IPS-20b (cell line): ENCODE measurements at regions not wholly inside any gene's neighbourhood (a gene's known extent, or its start where the extent isn't known, plus 50 kb on each side); places are given as distances from the start of the nearest gene placed in this dataset.
"Not testable (repeated sequence)": the region's sequence is repeated elsewhere in the genome, so short reads cannot be mapped to it uniquely, and the experiment has no call there.

Source experiments
- H3K27ac ChIP-seq: one replicate; pipeline ENCODE4 v1.5.1; 2013; ENCODE audit warnings: low read length
- H3K27me3 ChIP-seq: 2 replicates; pipeline ENCODE4 v1.6.1; 2013; ENCODE audit warnings: mild to moderate bottlenecking, low read length, inconsistent platforms; ENCODE audit not compliant: insufficient read depth
- H3K36me3 ChIP-seq: 2 replicates; pipeline ENCODE4 v1.6.1; 2013; ENCODE audit warnings: low read depth, mild to moderate bottlenecking, inconsistent platforms, low read length, moderate library complexity; ENCODE audit not compliant: insufficient read depth
- H3K4me1 ChIP-seq: 2 replicates; pipeline ENCODE4 v1.6.1; 2013; ENCODE audit warnings: mild to moderate bottlenecking, control low read depth, inconsistent platforms, low read length, moderate library complexity; ENCODE audit not compliant: insufficient read depth
- H3K4me3 ChIP-seq: 2 replicates; pipeline ENCODE4 v1.5.1; 2013; ENCODE audit warnings: mild to moderate bottlenecking, low read length, inconsistent platforms
- H3K9ac ChIP-seq: 2 replicates; pipeline ENCODE4 v1.6.1; 2013; ENCODE audit warnings: low read depth, mild to moderate bottlenecking, inconsistent platforms, low read length, moderate library complexity
- H3K9me3 ChIP-seq: 2 replicates; pipeline ENCODE4 v1.6.1; 2013; ENCODE audit warnings: mild to moderate bottlenecking, low read depth, low read length, inconsistent platforms; ENCODE audit not compliant: insufficient read depth

- Histone ChIP-seq H3K27ac (no peak overlapping the region), H3K4me3 (no peak overlapping the region), H3K9me3 (peaks cover 4% of the 10 kb centered on the region; the same call in 1 of the 2 replicates)
These were observed 67.9 kb downstream of the TBX3 start for GRCh38 chr12:114616081-114616480.

GRCh38 chr12:114614040-114614439, 69.9 kb downstream of the TBX3 start:
- H3K4me3 ChIP-seq, result no peak overlapping the region
- peaks cover 4% of the 10 kb centered on the region; the same call in 1 of the 2 replicates for H3K9me3 ChIP-seq
- H3K27me3 ChIP-seq, result no peaks in the 10 kb centered on the region
- no peaks in the 10 kb centered on the region for H3K36me3 ChIP-seq
- H3K9ac ChIP-seq, result no peak overlapping the region
- no peak overlapping the region for H3K27ac ChIP-seq
- H3K4me1 ChIP-seq, result no peaks in the 10 kb centered on the region

More at GRCh38 chr12:114616081-114616480, 67.9 kb downstream of the TBX3 start:
- Histone ChIP-seq H3K9ac (no peak overlapping the region), H3K36me3 (no peaks in the 10 kb centered on the region), H3K27me3 (no peaks in the 10 kb centered on the region), H3K4me1 (no peaks in the 10 kb centered on the region)

- no peak overlapping the region for H3K9ac ChIP-seq
- no peak overlapping the region for H3K27ac ChIP-seq
- H3K36me3 ChIP-seq, result no peaks in the 10 kb centered on the region
- H3K4me1 ChIP-seq, result no peaks in the 10 kb centered on the region
- H3K27me3 ChIP-seq, result no peaks in the 10 kb centered on the region
- peaks cover 4% of the 10 kb centered on the region; the same call in 1 of the 2 replicates for H3K9me3 ChIP-seq
- no peak overlapping the region for H3K4me3 ChIP-seq
These were observed 71.9 kb downstream of the TBX3 start for GRCh38 chr12:114612062-114612461.

GRCh38 chr12:114611145-114612018, 72.6 kb downstream of the TBX3 start:
- Histone ChIP-seq H3K9ac (no peak overlapping the region), H3K4me3 (no peak overlapping the region), H3K27ac (no peak overlapping the region), H3K4me1 (no peaks in the 10 kb centered on the region), H3K9me3 (peaks cover 4% of the 10 kb centered on the region; the same call in 1 of the 2 replicates), H3K27me3 (no peaks in the 10 kb centered on the region), H3K36me3 (no peaks in the 10 kb centered on the region)

- H3K4me3 ChIP-seq, result no peak overlapping the region
- H3K27me3 ChIP-seq, result no peaks in the 10 kb centered on the region
- H3K9ac ChIP-seq, result no peak overlapping the region
- no peaks in the 10 kb centered on the region for H3K9me3 ChIP-seq
- no peak overlapping the region for H3K27ac ChIP-seq
- no peaks in the 10 kb centered on the region for H3K4me1 ChIP-seq
- no peaks in the 10 kb centered on the region for H3K36me3 ChIP-seq
These were observed 75.5 kb downstream of the TBX3 start for GRCh38 chr12:114608509-114608908.

- Histone ChIP-seq H3K9me3 (peaks cover 2% of the 10 kb centered on the region), H3K27me3 (no peaks in the 10 kb centered on the region), H3K9ac (no peak overlapping the region), H3K27ac (no peak overlapping the region), H3K36me3 (no peaks in the 10 kb centered on the region), H3K4me3 (no peak overlapping the region), H3K4me1 (no peaks in the 10 kb centered on the region)
These were observed 78.1 kb downstream of the TBX3 start for GRCh38 chr12:114605918-114606317.

GRCh38 chr12:114604606-114605005, 79.4 kb downstream of the TBX3 start:
- Histone ChIP-seq H3K36me3 (no peaks in the 10 kb centered on the region), H3K9me3 (peaks cover 7% of the 10 kb centered on the region), H3K27me3 (no peaks in the 10 kb centered on the region), H3K9ac (no peak overlapping the region), H3K4me3 (no peak overlapping the region), H3K4me1 (no peaks in the 10 kb centered on the region), H3K27ac (no peak overlapping the region)

- H3K4me3 ChIP-seq, H3K4me1 ChIP-seq, H3K27ac ChIP-seq, H3K36me3 ChIP-seq, H3K9ac ChIP-seq, H3K9me3 ChIP-seq, H3K27me3 ChIP-seq: not testable (repeated sequence)
These were observed 83.4 kb downstream of the TBX3 start for GRCh38 chr12:114600584-114600983.

- no peaks in the 10 kb centered on the region for H3K4me1 ChIP-seq
- no peaks in the 10 kb centered on the region for H3K36me3 ChIP-seq
- no peaks in the 10 kb centered on the region for H3K27me3 ChIP-seq
- H3K9me3 ChIP-seq, result peaks cover 8% of the 10 kb centered on the region
- no peak overlapping the region for H3K4me3 ChIP-seq
- no peak overlapping the region for H3K9ac ChIP-seq
- H3K27ac ChIP-seq, result no peak overlapping the region
These were observed 85.9 kb downstream of the TBX3 start for GRCh38 chr12:114598111-114598510.

GRCh38 chr12:114592946-114593345, 91.0 kb downstream of the TBX3 start:
- Histone ChIP-seq H3K9me3 (peaks cover 8% of the 10 kb centered on the region; the same call in 1 of the 2 replicates), H3K27ac (no peak overlapping the region), H3K4me1 (no peaks in the 10 kb centered on the region), H3K27me3 (no peaks in the 10 kb centered on the region), H3K4me3 (no peak overlapping the region), H3K36me3 (no peaks in the 10 kb centered on the region), H3K9ac (no peak overlapping the region)

GRCh38 chr12:114588061-114588460, 95.9 kb downstream of the TBX3 start:
- no peaks in the 10 kb centered on the region for H3K36me3 ChIP-seq
- H3K27me3 ChIP-seq, result no peaks in the 10 kb centered on the region
- no peak overlapping the region for H3K27ac ChIP-seq
- no peak overlapping the region for H3K4me3 ChIP-seq
- H3K4me1 ChIP-seq, result no peaks in the 10 kb centered on the region
- no peak overlapping the region for H3K9ac ChIP-seq
- peaks cover 12% of the 10 kb centered on the region for H3K9me3 ChIP-seq

GRCh38 chr12:114580306-114580705, 103.7 kb downstream of the TBX3 start:
- no peaks in the 10 kb centered on the region for H3K4me1 ChIP-seq
- H3K36me3 ChIP-seq, result no peaks in the 10 kb centered on the region
- no peak overlapping the region for H3K4me3 ChIP-seq
- H3K27me3 ChIP-seq, result no peaks in the 10 kb centered on the region
- peaks cover 4% of the 10 kb centered on the region; the same call in 1 of the 2 replicates for H3K9me3 ChIP-seq
- H3K9ac ChIP-seq, result no peak overlapping the region
- no peak overlapping the region for H3K27ac ChIP-seq
